Uterus (tissue), 2 donors: ENCODE measurements at regions not wholly inside any gene's neighbourhood (a gene's known extent, or its start where the extent isn't known, plus 50 kb on each side); places are given as distances from the start of the nearest gene placed in this dataset.

Source experiments
- CTCF ChIP-seq, 4 experiments: fragments of 200-600 bp in 2 of 4; fragments of 450-650 bp in 2 of 4; sonication (generic) in 2 of 4; IDR thresholded peaks; one replicate each; pipeline ENCODE4 v1.5.1; 2016 to 2019; ENCODE audit warnings: antibody characterized with exemption in 4 of 4, mild to moderate bottlenecking in 2 of 4, moderate library complexity in 1 of 4
- POLR2A ChIP-seq, 2 donors: fragments of 450-650 bp; IDR thresholded peaks; one replicate each; pipeline ENCODE4 v1.6.1; 2016; ENCODE audit warnings: antibody characterized with exemption in 2 of 2, mild to moderate bottlenecking in 1 of 2, moderate library complexity in 1 of 2

- no peak for TF ChIP-seq CTCF (IDR thresholded peaks at IDR 0.05)
- no peak for TF ChIP-seq POLR2A (IDR thresholded peaks at IDR 0.05)
Observed at GRCh38 chr6:95847061-95847460, 168.7 kb upstream of the FUT9 start.
